Spleen (tissue), 11 donors: ENCODE measurements at regions not wholly inside any gene's neighbourhood (a gene's known extent, or its start where the extent isn't known, plus 50 kb on each side); places are given as distances from the start of the nearest gene placed in this dataset.

Experiments
- DNase-seq: peaks from one replicate; pipeline ENCODE4 v3.0.0-alpha.2; 2020
- H3K27ac ChIP-seq, 8 donors: fragments of 200-600 bp; sonication (generic) in 7 of 8; 1 replicate in 4 of 8; 2 replicates in 4 of 8; pipeline versions ENCODE4 v1.5.0 to v1.8.0; 2016 to 2021; ENCODE audit warnings: inconsistent platforms in 4 of 8, mild to moderate bottlenecking in 4 of 8, moderate library complexity in 1 of 8
- H3K27me3 ChIP-seq, 7 donors: fragments of 200-600 bp; sonication (generic) in 6 of 7; replicated peaks in 1 of 7; 1 replicate in 4 of 7; 2 replicates in 3 of 7; pipeline versions ENCODE4 v1.5.0 to v1.8.0; 2016 to 2021; ENCODE audit warnings: inconsistent platforms in 3 of 7, mild to moderate bottlenecking in 1 of 7
- H3K36me3 ChIP-seq, 6 donors: fragments of 200-600 bp; sonication (generic) in 5 of 6; 1 replicate in 4 of 6; 2 replicates in 2 of 6; pipeline versions ENCODE4 v1.5.0 to v1.8.0; 2016 to 2021; ENCODE audit warnings: inconsistent platforms in 2 of 6
- H3K4me1 ChIP-seq, 6 donors: fragments of 200-600 bp; sonication (generic) in 5 of 6; 1 replicate in 3 of 6; 2 replicates in 3 of 6; pipeline versions ENCODE4 v1.5.0 to v1.8.0; 2016 to 2021; ENCODE audit warnings: inconsistent platforms in 3 of 6
- H3K4me3 ChIP-seq, 8 donors: fragments of 200-600 bp; sonication (generic) in 7 of 8; 1 replicate in 4 of 8; 2 replicates in 4 of 8; pipeline versions ENCODE4 v1.5.0 to v1.8.0; 2016 to 2021; ENCODE audit warnings: inconsistent platforms in 4 of 8, mild to moderate bottlenecking in 4 of 8, moderate library complexity in 2 of 8
- H3K9me3 ChIP-seq, 8 donors: fragments of 200-600 bp; sonication (generic) in 7 of 8; 1 replicate in 4 of 8; 2 replicates in 4 of 8; pipeline versions ENCODE4 v1.5.0 to v1.8.0; 2016 to 2021; ENCODE audit warnings: inconsistent platforms in 4 of 8
- CTCF ChIP-seq, 11 experiments: fragments of 200-600 bp in 7 of 11; fragments of 450-650 bp in 4 of 11; sonication (generic) in 4 of 11; IDR thresholded peaks in 8 of 11; conservative IDR thresholded peaks in 3 of 11; 1 replicate in 7 of 11; 2 replicates in 4 of 11; pipeline versions ENCODE4 v1.4.0 to v1.8.0; 2016 to 2021; ENCODE audit warnings: antibody characterized with exemption in 11 of 11, inconsistent platforms in 4 of 11, mild to moderate bottlenecking in 1 of 11
- POLR2A ChIP-seq, 3 donors: fragments of 450-650 bp; IDR thresholded peaks; one replicate each; pipeline ENCODE4 v1.5.1; 2017; ENCODE audit warnings: antibody characterized with exemption in 3 of 3, mild to moderate bottlenecking in 1 of 3
- POLR2AphosphoS5 ChIP-seq, 3 donors: sonication (generic); formaldehyde crosslinking; IDR thresholded peaks; one replicate each; pipeline ENCODE4 v1.5.1; 2017; ENCODE audit warnings: antibody characterized with exemption in 3 of 3
- WGBS, 5 donors: extraction: QIAGEN DNeasy Blood & Tissue Kit in 3 of 5; methylation state at CpG; one replicate each; pipeline versions ENCODE4 v1.1.5 to v1.1.7; 2013 to 2018; 5-methylcytosine and 5-hydroxymethylcytosine counted together
- intact Hi-C: fragments of 100-400 bp; cut with DNase I; formaldehyde crosslinking; loops from one replicate; pipeline ENCODE4 v1.15.0; 2023; ENCODE audit warnings: low total_unique reads
- donor health status: healthy with polysubstance abuse.
- donor health status: DM: no; HTN: no; CAD: no; lungs with moderate emphysema.
- donor health status: DM: no; HTN: no; CAD: no.
- donor health status: Bipolar disorder and iron deficiency.
- donor health status: healthy.
- donor health status: DM: no; HTN: no; CAD: no.
- donor health status: DM: yes; HTN: yes; CAD: no.

DNA sequence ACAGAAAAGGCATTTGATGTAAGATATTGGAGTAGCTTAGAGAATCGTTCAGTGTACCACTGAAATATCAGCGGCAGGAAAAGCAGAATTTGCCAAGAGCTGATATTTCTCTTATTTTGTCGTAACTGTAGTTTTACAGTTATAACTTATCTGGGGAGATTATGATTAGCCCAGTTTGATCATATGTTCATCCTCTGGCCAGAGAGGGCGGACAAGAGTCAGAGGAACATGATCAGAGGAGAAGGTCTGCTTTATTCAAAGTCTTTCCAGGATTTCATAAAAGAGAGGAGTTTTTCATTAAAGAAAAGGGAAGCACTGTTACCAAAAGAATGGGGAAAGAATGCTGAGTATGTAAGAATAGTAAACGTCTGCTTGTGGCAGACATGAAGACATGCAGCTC is 1655.6 kb downstream of the DPP10 start:
- no peak for DNase-seq
- intact Hi-C loops, result no loop called here
- peaks cover 0 to 28% (median 3%) of the 10 kb centered on the region in 8 donors for H3K9me3 ChIP-seq

DNA sequence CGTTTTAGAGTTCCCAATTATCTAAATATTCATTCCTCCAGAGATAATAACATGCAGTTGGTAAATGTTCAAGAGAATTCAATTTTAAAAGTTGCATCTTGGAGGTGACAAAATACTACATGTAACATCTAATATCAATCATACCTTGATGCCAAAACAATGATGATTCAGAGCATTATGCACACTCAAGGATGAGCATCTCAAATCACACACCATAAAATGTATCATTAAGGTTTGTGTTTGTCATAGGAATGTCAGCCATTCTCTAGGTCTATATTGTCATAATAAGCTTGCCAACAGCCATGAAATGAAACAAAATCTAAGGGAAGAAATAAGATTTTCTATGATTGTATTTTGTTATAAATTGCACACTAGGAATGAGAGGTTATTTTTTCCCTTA is 1667.0 kb downstream of the DPP10 start:
- no peak for DNase-seq
- H3K36me3 ChIP-seq, result no peaks in the 10 kb centered on the region
- no peak overlapping the region for H3K27ac ChIP-seq
- no peak overlapping the region for H3K4me3 ChIP-seq
- no peak for TF ChIP-seq POLR2A (IDR thresholded peaks at IDR 0.05)
- no peak for TF ChIP-seq POLR2AphosphoS5 (IDR thresholded peaks at IDR 0.05)
- no peak for TF ChIP-seq CTCF (IDR thresholded peaks at IDR 0.05 in 8 of 11, conservative IDR thresholded peaks at IDR 0.05 in 3 of 11)
- no peaks in the 10 kb centered on the region for H3K27me3 ChIP-seq
- H3K4me1 ChIP-seq, result no peaks in the 10 kb centered on the region
- intact Hi-C loops, result no loop called here
- peaks cover 0 to 34% (median 11%) of the 10 kb centered on the region in 8 donors for H3K9me3 ChIP-seq
- WGBS, 5 donors, result 47 to 72% (median 59%) methylated on average over 1 of the region's 1 CpG

More for the DNA sequence above, 1655.6 kb downstream of the DPP10 start:
- Histone ChIP-seq H3K27ac (no peak overlapping the region), H3K4me3 (no peak overlapping the region), H3K4me1 (no peaks in the 10 kb centered on the region), H3K36me3 (no peaks in the 10 kb centered on the region), H3K27me3 (no peaks in the 10 kb centered on the region)
- WGBS, 5 donors, result 67 to 82% (median 74%) methylated on average over 5 of the region's 5 CpGs
- no peak for TF ChIP-seq POLR2AphosphoS5 (IDR thresholded peaks at IDR 0.05)
- TF ChIP-seq POLR2A (IDR thresholded peaks at IDR 0.05), result no peak
- no peak for TF ChIP-seq CTCF (IDR thresholded peaks at IDR 0.05 in 8 of 11, conservative IDR thresholded peaks at IDR 0.05 in 3 of 11)

DNA sequence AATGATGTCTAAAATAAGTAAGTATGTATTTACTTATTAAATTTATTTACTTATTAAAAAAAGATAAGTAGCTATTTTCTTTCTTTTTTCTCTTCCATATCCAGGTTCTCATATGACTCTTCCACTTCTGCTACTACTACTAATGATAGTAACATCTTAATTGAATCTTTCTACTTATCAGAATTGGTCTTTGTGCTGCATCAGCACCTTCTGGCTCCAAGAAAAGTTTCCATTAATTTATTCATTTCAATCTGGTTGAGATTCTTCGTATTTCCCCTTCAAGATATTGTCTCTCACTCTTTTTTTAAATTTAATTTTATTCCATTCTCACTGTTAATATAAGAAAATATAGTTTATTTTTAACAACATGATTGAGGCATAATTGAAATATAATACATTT is 1675.4 kb downstream of the DPP10 start:
- DNase-seq, result no peak
- Histone ChIP-seq H3K9me3 (peaks cover 0 to 16% (median 6%) of the 10 kb centered on the region in 8 donors), H3K36me3 (no peaks in the 10 kb centered on the region), H3K4me3 (no peak overlapping the region), H3K27ac (no peak overlapping the region), H3K27me3 (no peaks in the 10 kb centered on the region), H3K4me1 (no peaks in the 10 kb centered on the region)
- no peak for TF ChIP-seq POLR2A (IDR thresholded peaks at IDR 0.05)
- TF ChIP-seq POLR2AphosphoS5 (IDR thresholded peaks at IDR 0.05), result no peak
- TF ChIP-seq CTCF (IDR thresholded peaks at IDR 0.05 in 8 of 11, conservative IDR thresholded peaks at IDR 0.05 in 3 of 11), result no peak
- intact Hi-C loops, result no loop called here
- WGBS, 5 donors, result 49 to 60% (median 57%) methylated on average over 1 of the region's 1 CpG

- intact Hi-C loops, result no loop called here
- 79 to 88% (median 86%) methylated on average over 10 of the region's 10 CpGs for WGBS, 5 donors
Measured at GRCh38 chr2:116132833-116133232, 1681.7 kb upstream of the DDX18 start.

More at GRCh38 chr2:116132833-116133232, 1681.7 kb upstream of the DDX18 start:
- H3K27ac ChIP-seq, result no peak overlapping the region
- no peaks in the 10 kb centered on the region for H3K27me3 ChIP-seq
- H3K9me3 ChIP-seq, result peaks cover 0 to 11% (median 3%) of the 10 kb centered on the region in 8 donors
- no peak overlapping the region for H3K4me3 ChIP-seq
- TF ChIP-seq POLR2A (IDR thresholded peaks at IDR 0.05) (no peak), CTCF (IDR thresholded peaks at IDR 0.05 in 8 of 11, conservative IDR thresholded peaks at IDR 0.05 in 3 of 11) (no peak), POLR2AphosphoS5 (IDR thresholded peaks at IDR 0.05) (no peak)
- H3K36me3 ChIP-seq, result no peaks in the 10 kb centered on the region
- no peaks in the 10 kb centered on the region for H3K4me1 ChIP-seq
- no peak for DNase-seq
